ENCODE measurements at regions not wholly inside any gene's neighbourhood (a gene's known extent, or its start where the extent isn't known, plus 50 kb on each side); places are given as distances from the start of the nearest gene placed in this dataset.

- H3K4me3 ChIP-seq (ENCODE audit: insufficient read length, low read depth), result no peak overlapping the region
Observed at GRCh38 chr1:56268519-56269140, 310.7 kb downstream of the PLPP3 start.

GRCh38 chr1:56267611-56268010, 311.8 kb downstream of the PLPP3 start:
- no peaks in the 10 kb centered on the region for H3K4me1 ChIP-seq (ENCODE audit: insufficient read depth, insufficient read length)
- no peaks in the 10 kb centered on the region for H3K27me3 ChIP-seq (ENCODE audit: insufficient read depth, insufficient read length)
- no peak overlapping the region for H3K4me3 ChIP-seq (ENCODE audit: insufficient read length, low read depth)
- no peak for TF ChIP-seq SUZ12 (IDR thresholded peaks at IDR 0.05; ENCODE audit: extremely low read depth, insufficient read depth, insufficient read length)
- no peak for TF ChIP-seq ZNF274 (IDR thresholded peaks at IDR 0.05; ENCODE audit: low read depth, low read length)
- H3K9me3 ChIP-seq (ENCODE audit: insufficient read depth, low read length), result no peaks in the 10 kb centered on the region
- H3K36me3 ChIP-seq (ENCODE audit: insufficient read depth, insufficient read length, low read length), result no peaks in the 10 kb centered on the region
- DNase-seq (ENCODE audit: low read depth, low spot score), result no peak
- H3K9ac ChIP-seq (ENCODE audit: insufficient read length, low read depth), result no peak overlapping the region

More at GRCh38 chr1:56268519-56269140, 310.7 kb downstream of the PLPP3 start:
- TF ChIP-seq ZNF274 (IDR thresholded peaks at IDR 0.05; ENCODE audit: low read depth, low read length) (no peak), SUZ12 (IDR thresholded peaks at IDR 0.05; ENCODE audit: extremely low read depth, insufficient read depth, insufficient read length) (no peak), YY1 (IDR thresholded peaks at IDR 0.05; ENCODE audit: insufficient read depth, insufficient read length) (no peak)
- DNase-seq (ENCODE audit: low read depth, low spot score), result no peak
- H3K4me1 ChIP-seq (ENCODE audit: insufficient read depth, insufficient read length), result no peaks in the 10 kb centered on the region
- H3K9ac ChIP-seq (ENCODE audit: insufficient read length, low read depth), result no peak overlapping the region
- H3K27me3 ChIP-seq (ENCODE audit: insufficient read depth, insufficient read length), result no peaks in the 10 kb centered on the region
- H3K9me3 ChIP-seq (ENCODE audit: insufficient read depth, low read length), result no peaks in the 10 kb centered on the region
- H3K36me3 ChIP-seq (ENCODE audit: insufficient read depth, insufficient read length, low read length), result no peaks in the 10 kb centered on the region

- Histone ChIP-seq H3K9me3 (ENCODE audit: insufficient read depth, low read length) (no peaks in the 10 kb centered on the region), H3K4me3 (ENCODE audit: insufficient read length, low read depth) (no peak overlapping the region), H3K9ac (ENCODE audit: insufficient read length, low read depth) (no peak overlapping the region), H3K36me3 (ENCODE audit: insufficient read depth, insufficient read length, low read length) (no peaks in the 10 kb centered on the region), H3K27me3 (ENCODE audit: insufficient read depth, insufficient read length) (no peaks in the 10 kb centered on the region), H3K4me1 (ENCODE audit: insufficient read depth, insufficient read length) (no peaks in the 10 kb centered on the region)
- DNase-seq (ENCODE audit: low read depth, low spot score), result no peak
- no peak for TF ChIP-seq YY1 (IDR thresholded peaks at IDR 0.05; ENCODE audit: insufficient read depth, insufficient read length)
- no peak for TF ChIP-seq SUZ12 (IDR thresholded peaks at IDR 0.05; ENCODE audit: extremely low read depth, insufficient read depth, insufficient read length)
Observed at GRCh38 chr1:56266359-56266758, 313.0 kb downstream of the PLPP3 start.

GRCh38 chr1:56265216-56265615, 314.1 kb downstream of the PLPP3 start:
- H3K9me3 ChIP-seq (ENCODE audit: insufficient read depth, low read length), result peaks cover 4% of the 10 kb centered on the region; the same call in 1 of the 2 replicates
- no peaks in the 10 kb centered on the region for H3K4me1 ChIP-seq (ENCODE audit: insufficient read depth, insufficient read length)
- H3K4me3 ChIP-seq (ENCODE audit: insufficient read length, low read depth), result no peak overlapping the region
- no peak overlapping the region for H3K9ac ChIP-seq (ENCODE audit: insufficient read length, low read depth)
- no peaks in the 10 kb centered on the region for H3K27me3 ChIP-seq (ENCODE audit: insufficient read depth, insufficient read length)
- TF ChIP-seq ZNF274 (IDR thresholded peaks at IDR 0.05; ENCODE audit: low read depth, low read length) (no peak), YY1 (IDR thresholded peaks at IDR 0.05; ENCODE audit: insufficient read depth, insufficient read length) (no peak), SUZ12 (IDR thresholded peaks at IDR 0.05; ENCODE audit: extremely low read depth, insufficient read depth, insufficient read length) (no peak)
- DNase-seq (ENCODE audit: low read depth, low spot score), result no peak
- H3K36me3 ChIP-seq (ENCODE audit: insufficient read depth, insufficient read length, low read length), result no peaks in the 10 kb centered on the region

GRCh38 chr1:56263908-56264307, 315.5 kb downstream of the PLPP3 start:
- no peak for DNase-seq (ENCODE audit: low read depth, low spot score)
- no peak overlapping the region for H3K9ac ChIP-seq (ENCODE audit: insufficient read length, low read depth)
- no peaks in the 10 kb centered on the region for H3K36me3 ChIP-seq (ENCODE audit: insufficient read depth, insufficient read length, low read length)
- TF ChIP-seq YY1 (IDR thresholded peaks at IDR 0.05; ENCODE audit: insufficient read depth, insufficient read length), result no peak
- no peak for TF ChIP-seq SUZ12 (IDR thresholded peaks at IDR 0.05; ENCODE audit: extremely low read depth, insufficient read depth, insufficient read length)
- no peaks in the 10 kb centered on the region for H3K4me1 ChIP-seq (ENCODE audit: insufficient read depth, insufficient read length)
- H3K9me3 ChIP-seq (ENCODE audit: insufficient read depth, low read length), result peaks cover 6% of the 10 kb centered on the region; the same call in 1 of the 2 replicates
- H3K4me3 ChIP-seq (ENCODE audit: insufficient read length, low read depth), result no peak overlapping the region
- no peaks in the 10 kb centered on the region for H3K27me3 ChIP-seq (ENCODE audit: insufficient read depth, insufficient read length)

GRCh38 chr1:56258371-56258770, 321.0 kb downstream of the PLPP3 start:
- Histone ChIP-seq H3K9me3 (ENCODE audit: insufficient read depth, low read length) (peaks cover 6% of the 10 kb centered on the region; the same call in 1 of the 2 replicates), H3K4me1 (ENCODE audit: insufficient read depth, insufficient read length) (no peaks in the 10 kb centered on the region), H3K27me3 (ENCODE audit: insufficient read depth, insufficient read length) (no peaks in the 10 kb centered on the region), H3K4me3 (ENCODE audit: insufficient read length, low read depth) (no peak overlapping the region), H3K36me3 (ENCODE audit: insufficient read depth, insufficient read length, low read length) (no peaks in the 10 kb centered on the region), H3K9ac (ENCODE audit: insufficient read length, low read depth) (no peak overlapping the region)
- TF ChIP-seq YY1 (IDR thresholded peaks at IDR 0.05; ENCODE audit: insufficient read depth, insufficient read length) (no peak), ZNF274 (IDR thresholded peaks at IDR 0.05; ENCODE audit: low read depth, low read length) (no peak), SUZ12 (IDR thresholded peaks at IDR 0.05; ENCODE audit: extremely low read depth, insufficient read depth, insufficient read length) (no peak)
- DNase-seq (ENCODE audit: low read depth, low spot score), result no peak

- H3K36me3 ChIP-seq (ENCODE audit: insufficient read depth, insufficient read length, low read length), result no peaks in the 10 kb centered on the region
- peaks cover 6% of the 10 kb centered on the region; the same call in 1 of the 2 replicates for H3K9me3 ChIP-seq (ENCODE audit: insufficient read depth, low read length)
- H3K4me1 ChIP-seq (ENCODE audit: insufficient read depth, insufficient read length), result no peaks in the 10 kb centered on the region
- TF ChIP-seq ZNF274 (IDR thresholded peaks at IDR 0.05; ENCODE audit: low read depth, low read length) (no peak), SUZ12 (IDR thresholded peaks at IDR 0.05; ENCODE audit: extremely low read depth, insufficient read depth, insufficient read length) (no peak), YY1 (IDR thresholded peaks at IDR 0.05; ENCODE audit: insufficient read depth, insufficient read length) (no peak)
- H3K9ac ChIP-seq (ENCODE audit: insufficient read length, low read depth), result no peak overlapping the region
- no peak for DNase-seq (ENCODE audit: low read depth, low spot score)
- H3K4me3 ChIP-seq (ENCODE audit: insufficient read length, low read depth), result no peak overlapping the region
- H3K27me3 ChIP-seq (ENCODE audit: insufficient read depth, insufficient read length), result no peaks in the 10 kb centered on the region
Observed at GRCh38 chr1:56257726-56258125, 321.6 kb downstream of the PLPP3 start.

Measured in NT2/D1 (cell line).